Activated naive CD8-positive, alpha-beta T cell treated with anti-CD3 and anti-CD28 coated beads, Interleukin-2, amount 10 ng/mL, durations not matched to agents 7 days and 5 days (primary cell): ENCODE measurements at regions not wholly inside any gene's neighbourhood (a gene's known extent, or its start where the extent isn't known, plus 50 kb on each side); places are given as distances from the start of the nearest gene placed in this dataset.

Experiments used
- ATAC-seq: fragments of 150-1000 bp; cut with Tn5 transposase; one replicate; pipeline ENCODE4 v1.10.0; 2021; ENCODE audit warnings: low read depth, moderate library complexity
- POLR2A ChIA-PET: fragments of 350-600 bp; sonication (Branson Sonifier 250); formaldehyde crosslinking; loops from one replicate; lab custom pipeline; 2021; ENCODE audit warnings: antibody characterized with exemption; lab: Charles Lee
- DNase-seq: peaks from one replicate; pipeline ENCODE4 v3.0.0; 2021
- H3K27ac Mint-ChIP-seq: one replicate; pipeline ENCODE4 v1.8.0; 2022; ENCODE audit warnings: mild to moderate bottlenecking, mixed read lengths
- H3K27me3 Mint-ChIP-seq: one replicate; pipeline ENCODE4 v1.8.0; 2022; ENCODE audit warnings: mild to moderate bottlenecking, moderate library complexity, mixed read lengths
- H3K36me3 Mint-ChIP-seq: one replicate; pipeline ENCODE4 v1.8.0; 2021; ENCODE audit warnings: mild to moderate bottlenecking, mixed read lengths
- H3K4me1 Mint-ChIP-seq: one replicate; pipeline ENCODE4 v1.8.0; 2021; ENCODE audit warnings: mixed read lengths
- H3K4me3 Mint-ChIP-seq: one replicate; pipeline ENCODE4 v1.8.0; 2022; ENCODE audit warnings: mild to moderate bottlenecking, moderate library complexity, mixed read lengths
- H3K9me3 Mint-ChIP-seq: one replicate; pipeline ENCODE4 v1.8.0; 2021; ENCODE audit warnings: mixed read lengths

- H3K27ac Mint-ChIP-seq: no peak overlapping the region
- H3K27me3 Mint-ChIP-seq: no peaks in the 10 kb centered on the region
- no peak overlapping the region for H3K4me3 Mint-ChIP-seq
- H3K4me1 Mint-ChIP-seq: no peaks in the 10 kb centered on the region
- DNase-seq: no peak
- no peak for ATAC-seq
- no peaks in the 10 kb centered on the region for H3K9me3 Mint-ChIP-seq
- H3K36me3 Mint-ChIP-seq: no peaks in the 10 kb centered on the region
- POLR2A ChIA-PET: no interaction called here
These were observed 146.1 kb upstream of the FAM20C start for GRCh38 chr7:46123-46829.

GRCh38 chr7:46830-47140 lies 145.6 kb upstream of the FAM20C start:
- DNase-seq: no peak

GRCh38 chr7:51456-52068 lies 140.8 kb upstream of the FAM20C start:
- Mint-ChIP-seq H3K4me1 (no peaks in the 10 kb centered on the region), H3K27me3 (peaks cover 2% of the 10 kb centered on the region), H3K4me3 (no peak overlapping the region), H3K9me3 (no peaks in the 10 kb centered on the region), H3K27ac (no peak overlapping the region), H3K36me3 (no peaks in the 10 kb centered on the region)
- POLR2A ChIA-PET: no interaction called here
- no peak for ATAC-seq
- no peak for DNase-seq

More at GRCh38 chr7:46830-47140, 145.6 kb upstream of the FAM20C start:
- no peaks in the 10 kb centered on the region for H3K27me3 Mint-ChIP-seq
- POLR2A ChIA-PET: no interaction called here
- H3K27ac Mint-ChIP-seq: no peak overlapping the region
- no peak overlapping the region for H3K4me3 Mint-ChIP-seq
- no peaks in the 10 kb centered on the region for H3K36me3 Mint-ChIP-seq
- H3K4me1 Mint-ChIP-seq: no peaks in the 10 kb centered on the region
- no peak for ATAC-seq
- H3K9me3 Mint-ChIP-seq: no peaks in the 10 kb centered on the region

- no peak overlapping the region for H3K27ac Mint-ChIP-seq
- ATAC-seq (no peak), DNase-seq (no peak)
- POLR2A ChIA-PET: no interaction called here
- no peaks in the 10 kb centered on the region for H3K4me1 Mint-ChIP-seq
- no peaks in the 10 kb centered on the region for H3K9me3 Mint-ChIP-seq
- no peaks in the 10 kb centered on the region for H3K36me3 Mint-ChIP-seq
- H3K4me3 Mint-ChIP-seq: no peak overlapping the region
- H3K27me3 Mint-ChIP-seq: peaks cover 2% of the 10 kb centered on the region
These were observed 140.3 kb upstream of the FAM20C start for GRCh38 chr7:52100-52499.

GRCh38 chr7:53531-53930 lies 138.8 kb upstream of the FAM20C start:
- no peak for DNase-seq
- Mint-ChIP-seq H3K27me3 (peaks cover 2% of the 10 kb centered on the region), H3K27ac (no peak overlapping the region), H3K9me3 (no peaks in the 10 kb centered on the region), H3K36me3 (no peaks in the 10 kb centered on the region), H3K4me3 (no peak overlapping the region), H3K4me1 (no peaks in the 10 kb centered on the region)
- no peak for ATAC-seq
- POLR2A ChIA-PET: no interaction called here

- POLR2A ChIA-PET: no interaction called here
- Mint-ChIP-seq H3K4me1 (no peaks in the 10 kb centered on the region), H3K27ac (no peak overlapping the region), H3K27me3 (peaks cover 2% of the 10 kb centered on the region), H3K9me3 (no peaks in the 10 kb centered on the region), H3K4me3 (no peak overlapping the region), H3K36me3 (no peaks in the 10 kb centered on the region)
- no peak for ATAC-seq
- DNase-seq: no peak
These were observed 137.8 kb upstream of the FAM20C start for GRCh38 chr7:54615-55014.

- DNase-seq (no peak), ATAC-seq (no peak)
- Mint-ChIP-seq H3K9me3 (no peaks in the 10 kb centered on the region), H3K27me3 (peaks cover 2% of the 10 kb centered on the region), H3K27ac (no peak overlapping the region), H3K4me3 (no peak overlapping the region), H3K36me3 (no peaks in the 10 kb centered on the region), H3K4me1 (no peaks in the 10 kb centered on the region)
- POLR2A ChIA-PET: no interaction called here
These were observed 136.6 kb upstream of the FAM20C start for GRCh38 chr7:55690-56248.

- H3K27ac Mint-ChIP-seq: no peak overlapping the region
- POLR2A ChIA-PET: no interaction called here
- no peak for DNase-seq
- no peaks in the 10 kb centered on the region for H3K4me1 Mint-ChIP-seq
- no peaks in the 10 kb centered on the region for H3K36me3 Mint-ChIP-seq
- H3K27me3 Mint-ChIP-seq: peaks cover 2% of the 10 kb centered on the region
- H3K9me3 Mint-ChIP-seq: no peaks in the 10 kb centered on the region
- ATAC-seq: no peak
- H3K4me3 Mint-ChIP-seq: no peak overlapping the region
These were observed 136.0 kb upstream of the FAM20C start for GRCh38 chr7:56291-56913.

- ATAC-seq (no peak), DNase-seq (no peak)
- no peaks in the 10 kb centered on the region for H3K36me3 Mint-ChIP-seq
- H3K9me3 Mint-ChIP-seq: no peaks in the 10 kb centered on the region
- no peak overlapping the region for H3K4me3 Mint-ChIP-seq
- POLR2A ChIA-PET: no interaction called here
- peaks cover 2% of the 10 kb centered on the region for H3K27me3 Mint-ChIP-seq
- no peak overlapping the region for H3K27ac Mint-ChIP-seq
- H3K4me1 Mint-ChIP-seq: no peaks in the 10 kb centered on the region
These were observed 135.3 kb upstream of the FAM20C start for GRCh38 chr7:57071-57470.

- no peak for ATAC-seq
These were observed 134.7 kb upstream of the FAM20C start for GRCh38 chr7:57482-58255.

GRCh38 chr7:58316-58715 lies 134.1 kb upstream of the FAM20C start:
- DNase-seq (no peak), ATAC-seq (no peak)
- no peak overlapping the region for H3K4me3 Mint-ChIP-seq
- H3K4me1 Mint-ChIP-seq: no peaks in the 10 kb centered on the region
- H3K27ac Mint-ChIP-seq: no peak overlapping the region
- H3K36me3 Mint-ChIP-seq: no peaks in the 10 kb centered on the region
- H3K27me3 Mint-ChIP-seq: no peaks in the 10 kb centered on the region
- POLR2A ChIA-PET: no interaction called here
- H3K9me3 Mint-ChIP-seq: no peaks in the 10 kb centered on the region

More at GRCh38 chr7:57482-58255, 134.7 kb upstream of the FAM20C start:
- H3K9me3 Mint-ChIP-seq: no peaks in the 10 kb centered on the region
- no peaks in the 10 kb centered on the region for H3K4me1 Mint-ChIP-seq
- H3K27me3 Mint-ChIP-seq: peaks cover 2% of the 10 kb centered on the region
- H3K4me3 Mint-ChIP-seq: no peak overlapping the region
- no peak overlapping the region for H3K27ac Mint-ChIP-seq
- H3K36me3 Mint-ChIP-seq: no peaks in the 10 kb centered on the region
- POLR2A ChIA-PET: no interaction called here
- no peak for DNase-seq

GRCh38 chr7:59079-60016 lies 133.0 kb upstream of the FAM20C start:
- no peaks in the 10 kb centered on the region for H3K4me1 Mint-ChIP-seq
- POLR2A ChIA-PET: no interaction called here
- no peak overlapping the region for H3K4me3 Mint-ChIP-seq
- no peaks in the 10 kb centered on the region for H3K27me3 Mint-ChIP-seq
- DNase-seq (no peak), ATAC-seq (no peak)
- no peak overlapping the region for H3K27ac Mint-ChIP-seq
- no peaks in the 10 kb centered on the region for H3K9me3 Mint-ChIP-seq
- H3K36me3 Mint-ChIP-seq: no peaks in the 10 kb centered on the region
